CD4-positive, alpha-beta T cell treated with Interleukin-2 at 100 ng/mL for 4 hours (primary cell): ENCODE measurements at regions not wholly inside any gene's neighbourhood (a gene's known extent, or its start where the extent isn't known, plus 50 kb on each side); places are given as distances from the start of the nearest gene placed in this dataset.

Experiments used
- DNase-seq: peaks from one replicate; pipeline ENCODE4 v3.0.0-alpha.2; 2020; ENCODE audit warnings: low spot score

GRCh38 chr2:23132823-23133595, 252.0 kb upstream of the KLHL29 start:
- DNase-seq = no peak

GRCh38 chr2:23134726-23135125, 250.3 kb upstream of the KLHL29 start:
- no peak for DNase-seq

- no peak for DNase-seq
Observed at GRCh38 chr2:23135481-23136100, 249.4 kb upstream of the KLHL29 start.

- DNase-seq = no peak
Observed at GRCh38 chr2:23137166-23137565, 247.8 kb upstream of the KLHL29 start.

GRCh38 chr2:23138701-23139100, 246.3 kb upstream of the KLHL29 start:
- DNase-seq = no peak

- DNase-seq = no peak
Observed at GRCh38 chr2:23145460-23145859, 239.5 kb upstream of the KLHL29 start.

- DNase-seq = no peak
Observed at GRCh38 chr2:23146011-23146410, 239.0 kb upstream of the KLHL29 start.

GRCh38 chr2:23148342-23148741, 236.6 kb upstream of the KLHL29 start:
- DNase-seq = no peak

- DNase-seq = no peak
Observed at GRCh38 chr2:23149777-23150176, 235.2 kb upstream of the KLHL29 start.

GRCh38 chr2:23153484-23153883, 231.5 kb upstream of the KLHL29 start:
- no peak for DNase-seq

- DNase-seq = no peak
Observed at GRCh38 chr2:23155022-23155421, 230.0 kb upstream of the KLHL29 start.

GRCh38 chr2:23157812-23158211, 227.2 kb upstream of the KLHL29 start:
- no peak for DNase-seq

- no peak for DNase-seq
Observed at GRCh38 chr2:23158306-23158705, 226.7 kb upstream of the KLHL29 start.

GRCh38 chr2:23159746-23160405, 225.1 kb upstream of the KLHL29 start:
- DNase-seq = no peak

GRCh38 chr2:23164173-23164572, 220.8 kb upstream of the KLHL29 start:
- DNase-seq = no peak

- no peak for DNase-seq
Observed at GRCh38 chr2:23169896-23170295, 215.1 kb upstream of the KLHL29 start.

GRCh38 chr2:23171108-23171507, 213.9 kb upstream of the KLHL29 start:
- DNase-seq = no peak

- DNase-seq = no peak
Observed at GRCh38 chr2:23178396-23178795, 206.6 kb upstream of the KLHL29 start.

GRCh38 chr2:23183733-23184132, 201.2 kb upstream of the KLHL29 start:
- no peak for DNase-seq

- DNase-seq = no peak
Observed at GRCh38 chr2:23198316-23199114, 186.5 kb upstream of the KLHL29 start.

GRCh38 chr2:23199115-23199918, 185.7 kb upstream of the KLHL29 start:
- DNase-seq = no peak
